ENCODE measurements at regions not wholly inside any gene's neighbourhood (a gene's known extent, or its start where the extent isn't known, plus 50 kb on each side); places are given as distances from the start of the nearest gene placed in this dataset.

DNA sequence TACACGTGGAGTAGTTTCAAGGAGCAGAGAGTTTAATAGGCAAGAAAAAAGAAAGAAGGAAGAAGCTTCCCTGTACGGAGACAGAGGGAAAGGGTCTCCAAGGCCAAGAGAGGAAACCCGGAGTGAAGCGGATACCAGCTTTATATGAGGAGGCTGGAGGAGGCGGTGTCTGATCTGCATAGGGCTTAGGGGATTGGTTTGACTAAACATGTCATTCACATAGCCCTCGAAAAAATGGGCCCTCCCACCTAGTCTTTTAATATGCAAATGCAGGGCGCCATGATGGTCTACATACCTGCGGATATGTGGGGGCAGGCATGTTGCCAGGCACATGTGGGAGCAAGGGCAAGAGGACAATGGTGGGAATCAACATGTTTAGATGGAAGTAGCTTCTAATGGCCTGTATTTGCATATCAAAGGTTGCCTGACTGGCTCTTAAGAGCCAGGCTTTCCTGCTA is 103.1 kb upstream of the UGT8 start:
- TF ChIP-seq, protein P1, sequence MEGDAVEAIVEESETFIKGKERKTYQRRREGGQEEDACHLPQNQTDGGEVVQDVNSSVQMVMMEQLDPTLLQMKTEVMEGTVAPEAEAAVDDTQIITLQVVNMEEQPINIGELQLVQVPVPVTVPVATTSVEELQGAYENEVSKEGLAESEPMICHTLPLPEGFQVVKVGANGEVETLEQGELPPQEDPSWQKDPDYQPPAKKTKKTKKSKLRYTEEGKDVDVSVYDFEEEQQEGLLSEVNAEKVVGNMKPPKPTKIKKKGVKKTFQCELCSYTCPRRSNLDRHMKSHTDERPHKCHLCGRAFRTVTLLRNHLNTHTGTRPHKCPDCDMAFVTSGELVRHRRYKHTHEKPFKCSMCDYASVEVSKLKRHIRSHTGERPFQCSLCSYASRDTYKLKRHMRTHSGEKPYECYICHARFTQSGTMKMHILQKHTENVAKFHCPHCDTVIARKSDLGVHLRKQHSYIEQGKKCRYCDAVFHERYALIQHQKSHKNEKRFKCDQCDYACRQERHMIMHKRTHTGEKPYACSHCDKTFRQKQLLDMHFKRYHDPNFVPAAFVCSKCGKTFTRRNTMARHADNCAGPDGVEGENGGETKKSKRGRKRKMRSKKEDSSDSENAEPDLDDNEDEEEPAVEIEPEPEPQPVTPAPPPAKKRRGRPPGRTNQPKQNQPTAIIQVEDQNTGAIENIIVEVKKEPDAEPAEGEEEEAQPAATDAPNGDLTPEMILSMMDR (IDR thresholded peaks at IDR 0.05) = no peak
- TF ChIP-seq RELA (CRISPR knock-in tag; IDR thresholded peaks at IDR 0.05; ENCODE audit: borderline replicate concordance) = no peak
- TF ChIP-seq, protein P2, sequence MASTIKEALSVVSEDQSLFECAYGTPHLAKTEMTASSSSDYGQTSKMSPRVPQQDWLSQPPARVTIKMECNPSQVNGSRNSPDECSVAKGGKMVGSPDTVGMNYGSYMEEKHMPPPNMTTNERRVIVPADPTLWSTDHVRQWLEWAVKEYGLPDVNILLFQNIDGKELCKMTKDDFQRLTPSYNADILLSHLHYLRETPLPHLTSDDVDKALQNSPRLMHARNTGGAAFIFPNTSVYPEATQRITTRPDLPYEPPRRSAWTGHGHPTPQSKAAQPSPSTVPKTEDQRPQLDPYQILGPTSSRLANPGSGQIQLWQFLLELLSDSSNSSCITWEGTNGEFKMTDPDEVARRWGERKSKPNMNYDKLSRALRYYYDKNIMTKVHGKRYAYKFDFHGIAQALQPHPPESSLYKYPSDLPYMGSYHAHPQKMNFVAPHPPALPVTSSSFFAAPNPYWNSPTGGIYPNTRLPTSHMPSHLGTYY (CRISPR knock-in tag; IDR thresholded peaks at IDR 0.05) = no peak
- TF ChIP-seq, protein P3, sequence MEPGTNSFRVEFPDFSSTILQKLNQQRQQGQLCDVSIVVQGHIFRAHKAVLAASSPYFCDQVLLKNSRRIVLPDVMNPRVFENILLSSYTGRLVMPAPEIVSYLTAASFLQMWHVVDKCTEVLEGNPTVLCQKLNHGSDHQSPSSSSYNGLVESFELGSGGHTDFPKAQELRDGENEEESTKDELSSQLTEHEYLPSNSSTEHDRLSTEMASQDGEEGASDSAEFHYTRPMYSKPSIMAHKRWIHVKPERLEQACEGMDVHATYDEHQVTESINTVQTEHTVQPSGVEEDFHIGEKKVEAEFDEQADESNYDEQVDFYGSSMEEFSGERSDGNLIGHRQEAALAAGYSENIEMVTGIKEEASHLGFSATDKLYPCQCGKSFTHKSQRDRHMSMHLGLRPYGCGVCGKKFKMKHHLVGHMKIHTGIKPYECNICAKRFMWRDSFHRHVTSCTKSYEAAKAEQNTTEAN (CRISPR knock-in tag; IDR thresholded peaks at IDR 0.05) = no peak
- no peak for TF ChIP-seq TCF7 (CRISPR knock-in tag; IDR thresholded peaks at IDR 0.05; ENCODE audit: low read depth)
- TF ChIP-seq IRF2 (CRISPR knock-in tag; IDR thresholded peaks at IDR 0.05; ENCODE audit: borderline replicate concordance, low read depth) = no peak
- TF ChIP-seq, protein P4, sequence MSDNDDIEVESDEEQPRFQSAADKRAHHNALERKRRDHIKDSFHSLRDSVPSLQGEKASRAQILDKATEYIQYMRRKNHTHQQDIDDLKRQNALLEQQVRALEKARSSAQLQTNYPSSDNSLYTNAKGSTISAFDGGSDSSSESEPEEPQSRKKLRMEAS (CRISPR knock-in tag; IDR thresholded peaks at IDR 0.05) = peak; percentile 51; the same call in 1 of the 2 replicates
- peak; percentile 69 for TF ChIP-seq SP1 (CRISPR knock-in tag; conservative IDR thresholded peaks at IDR 0.05)
- TF ChIP-seq, protein P5, sequence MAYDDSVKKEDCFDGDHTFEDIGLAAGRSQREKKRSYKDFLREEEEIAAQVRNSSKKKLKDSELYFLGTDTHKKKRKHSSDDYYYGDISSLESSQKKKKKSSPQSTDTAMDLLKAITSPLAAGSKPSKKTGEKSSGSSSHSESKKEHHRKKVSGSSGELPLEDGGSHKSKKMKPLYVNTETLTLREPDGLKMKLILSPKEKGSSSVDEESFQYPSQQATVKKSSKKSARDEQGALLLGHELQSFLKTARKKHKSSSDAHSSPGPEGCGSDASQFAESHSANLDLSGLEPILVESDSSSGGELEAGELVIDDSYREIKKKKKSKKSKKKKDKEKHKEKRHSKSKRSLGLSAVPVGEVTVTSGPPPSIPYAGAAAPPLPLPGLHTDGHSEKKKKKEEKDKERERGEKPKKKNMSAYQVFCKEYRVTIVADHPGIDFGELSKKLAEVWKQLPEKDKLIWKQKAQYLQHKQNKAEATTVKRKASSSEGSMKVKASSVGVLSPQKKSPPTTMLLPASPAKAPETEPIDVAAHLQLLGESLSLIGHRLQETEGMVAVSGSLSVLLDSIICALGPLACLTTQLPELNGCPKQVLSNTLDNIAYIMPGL (CRISPR knock-in tag; IDR thresholded peaks at IDR 0.05) = no peak
- TF ChIP-seq, protein P6, sequence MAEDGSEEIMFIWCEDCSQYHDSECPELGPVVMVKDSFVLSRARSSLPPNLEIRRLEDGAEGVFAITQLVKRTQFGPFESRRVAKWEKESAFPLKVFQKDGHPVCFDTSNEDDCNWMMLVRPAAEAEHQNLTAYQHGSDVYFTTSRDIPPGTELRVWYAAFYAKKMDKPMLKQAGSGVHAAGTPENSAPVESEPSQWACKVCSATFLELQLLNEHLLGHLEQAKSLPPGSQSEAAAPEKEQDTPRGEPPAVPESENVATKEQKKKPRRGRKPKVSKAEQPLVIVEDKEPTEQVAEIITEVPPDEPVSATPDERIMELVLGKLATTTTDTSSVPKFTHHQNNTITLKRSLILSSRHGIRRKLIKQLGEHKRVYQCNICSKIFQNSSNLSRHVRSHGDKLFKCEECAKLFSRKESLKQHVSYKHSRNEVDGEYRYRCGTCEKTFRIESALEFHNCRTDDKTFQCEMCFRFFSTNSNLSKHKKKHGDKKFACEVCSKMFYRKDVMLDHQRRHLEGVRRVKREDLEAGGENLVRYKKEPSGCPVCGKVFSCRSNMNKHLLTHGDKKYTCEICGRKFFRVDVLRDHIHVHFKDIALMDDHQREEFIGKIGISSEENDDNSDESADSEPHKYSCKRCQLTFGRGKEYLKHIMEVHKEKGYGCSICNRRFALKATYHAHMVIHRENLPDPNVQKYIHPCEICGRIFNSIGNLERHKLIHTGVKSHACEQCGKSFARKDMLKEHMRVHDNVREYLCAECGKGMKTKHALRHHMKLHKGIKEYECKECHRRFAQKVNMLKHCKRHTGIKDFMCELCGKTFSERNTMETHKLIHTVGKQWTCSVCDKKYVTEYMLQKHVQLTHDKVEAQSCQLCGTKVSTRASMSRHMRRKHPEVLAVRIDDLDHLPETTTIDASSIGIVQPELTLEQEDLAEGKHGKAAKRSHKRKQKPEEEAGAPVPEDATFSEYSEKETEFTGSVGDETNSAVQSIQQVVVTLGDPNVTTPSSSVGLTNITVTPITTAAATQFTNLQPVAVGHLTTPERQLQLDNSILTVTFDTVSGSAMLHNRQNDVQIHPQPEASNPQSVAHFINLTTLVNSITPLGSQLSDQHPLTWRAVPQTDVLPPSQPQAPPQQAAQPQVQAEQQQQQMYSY (CRISPR knock-in tag; IDR thresholded peaks at IDR 0.05) = no peak

Measured in WTC11 (cell line).